GM19455 (cell line): ENCODE measurements at regions not wholly inside any gene's neighbourhood (a gene's known extent, or its start where the extent isn't known, plus 50 kb on each side); places are given as distances from the start of the nearest gene placed in this dataset.

ENCODE experiments used
- ATAC-seq: cut with Tn5 transposase; IDR thresholded peaks from one replicate; pipeline ENCODE4 v1.9.1; 2021; ENCODE audit not compliant: unreplicated experiment

- no peak for ATAC-seq
Observed at GRCh38 chr2:136582628-136583205, 182.6 kb upstream of the THSD7B start.

- ATAC-seq = no peak
Observed at GRCh38 chr2:136572335-136572734, 193.0 kb upstream of the THSD7B start.

- no peak for ATAC-seq
Observed at GRCh38 chr2:136557203-136557602, 208.1 kb upstream of the THSD7B start.

DNA sequence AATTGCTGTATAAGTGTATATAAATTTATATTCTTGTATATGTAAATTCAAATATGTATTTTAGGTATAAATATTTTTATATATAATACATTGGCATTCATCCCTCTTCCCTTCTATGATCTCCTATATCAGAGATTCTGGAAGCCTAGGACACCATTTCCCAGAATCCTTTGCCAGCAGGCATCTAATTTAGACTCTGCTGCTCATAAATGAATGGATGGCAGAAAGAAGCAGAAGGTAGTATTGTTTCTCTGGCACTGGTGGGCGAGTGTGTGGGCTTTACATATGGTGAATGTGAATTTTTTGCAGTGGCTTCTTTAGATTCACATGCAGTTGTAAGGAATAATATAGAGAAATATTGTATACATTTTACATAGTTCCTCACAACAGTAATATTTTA is 215.2 kb upstream of the THSD7B start:
- no peak for ATAC-seq

DNA sequence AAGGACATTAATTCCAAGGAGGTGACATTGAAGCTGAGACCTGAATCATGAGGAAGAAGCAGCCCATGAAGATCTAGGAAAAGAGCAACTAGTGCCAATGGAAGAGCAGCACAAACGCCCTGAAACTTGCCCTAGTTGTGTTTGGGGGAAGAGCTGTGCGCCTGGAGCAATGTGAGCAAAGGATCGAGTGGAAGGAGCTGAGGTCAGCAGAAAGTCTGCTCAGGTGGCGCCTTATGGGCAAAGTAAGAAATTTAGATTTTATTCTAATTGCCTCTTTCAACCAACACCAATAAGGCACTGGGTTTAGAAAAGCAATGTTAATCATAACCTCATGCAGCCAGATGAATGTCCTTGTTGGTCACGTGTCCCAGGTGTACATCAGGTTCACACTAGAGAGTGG is 226.0 kb upstream of the THSD7B start:
- no peak for ATAC-seq

DNA sequence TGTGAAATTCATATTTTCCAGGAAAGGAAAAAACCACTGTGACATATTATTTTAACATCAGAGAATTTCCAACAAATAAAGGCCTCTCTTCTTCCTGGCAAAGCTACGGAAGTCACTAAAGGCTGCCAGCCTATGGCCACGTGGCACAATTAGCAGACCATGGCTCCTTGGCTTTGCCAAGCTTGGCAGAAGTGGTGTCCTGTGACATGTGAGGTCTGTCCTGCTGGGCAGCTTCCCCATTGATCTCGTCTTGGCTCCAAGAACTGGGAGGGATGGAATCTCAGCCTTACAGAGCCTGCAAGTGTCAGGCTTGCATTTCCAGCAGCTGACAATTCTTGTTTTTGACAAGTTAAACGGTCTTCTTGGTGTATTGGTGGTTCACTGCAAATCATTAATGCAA is 226.9 kb upstream of the THSD7B start:
- ATAC-seq = no peak

DNA sequence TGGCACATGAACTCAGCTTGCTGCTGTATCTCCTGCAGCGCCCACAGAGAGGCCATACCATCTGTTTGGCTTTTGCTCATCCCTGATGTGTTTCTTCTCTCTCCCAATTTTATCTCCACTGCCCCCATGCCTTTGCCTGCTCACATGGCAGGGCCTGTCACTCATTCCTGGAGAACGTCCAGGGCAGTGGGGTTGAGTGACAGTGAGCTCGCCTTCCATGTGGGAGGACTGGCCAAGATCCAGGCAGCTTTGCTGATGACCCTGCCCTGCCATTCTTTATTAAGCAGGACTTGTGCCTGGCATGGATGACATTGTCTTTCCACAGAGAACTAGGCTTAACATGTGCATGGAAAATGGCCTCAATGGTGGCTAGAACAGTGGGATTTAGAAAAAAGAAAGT is 230.5 kb upstream of the THSD7B start:
- no peak for ATAC-seq

GRCh38 chr2:136532171-136532570 is 233.2 kb upstream of the THSD7B start:
- no peak for ATAC-seq

- no peak for ATAC-seq
Observed at GRCh38 chr2:136531731-136532130, 233.6 kb upstream of the THSD7B start.

GRCh38 chr2:136530146-136530545 is 235.2 kb upstream of the THSD7B start:
- ATAC-seq = no peak

DNA sequence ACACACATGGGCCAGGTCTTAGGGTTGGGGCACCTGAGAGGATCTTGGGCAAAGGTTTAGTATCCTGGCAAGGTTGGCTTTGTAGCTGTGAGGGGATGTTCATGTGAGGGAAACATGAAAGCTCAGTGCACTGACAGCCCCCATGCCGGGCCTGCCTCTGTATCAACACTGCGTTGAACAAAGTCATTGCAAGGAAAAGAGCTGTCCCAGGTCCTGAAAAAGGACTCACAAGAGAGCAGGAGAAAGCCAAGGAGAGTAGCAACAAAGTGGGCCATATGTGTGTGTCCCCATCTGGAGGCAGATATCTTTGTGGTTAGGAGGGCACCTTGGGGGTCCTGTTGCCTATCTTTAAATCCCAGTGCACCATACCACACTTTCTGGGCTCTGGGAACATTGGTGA is 237.8 kb upstream of the THSD7B start:
- ATAC-seq = no peak

- no peak for ATAC-seq
Observed at GRCh38 chr2:136522724-136523123, 242.6 kb upstream of the THSD7B start.

DNA sequence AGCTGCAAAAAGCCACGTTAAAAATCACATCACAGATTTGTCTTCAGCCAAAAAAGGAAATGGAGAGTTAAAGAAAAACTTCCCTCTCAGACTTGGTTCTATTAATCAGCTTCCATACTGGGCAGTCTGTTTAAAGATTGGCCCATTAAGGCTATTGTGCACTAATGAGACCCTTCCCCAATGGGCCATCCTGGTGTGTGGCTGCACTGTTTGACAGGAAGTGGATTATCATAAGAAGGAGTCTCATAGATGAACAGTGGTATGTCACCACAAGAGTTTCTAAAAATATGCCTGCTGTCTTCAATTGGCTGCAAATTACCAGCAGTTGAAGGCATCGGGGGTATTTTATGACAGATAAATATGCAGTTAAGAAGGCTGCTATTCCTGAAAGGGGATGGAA is 247.6 kb upstream of the THSD7B start:
- no peak for ATAC-seq

- ATAC-seq = no peak
Observed at GRCh38 chr2:136510244-136510643, 255.1 kb upstream of the THSD7B start.

DNA sequence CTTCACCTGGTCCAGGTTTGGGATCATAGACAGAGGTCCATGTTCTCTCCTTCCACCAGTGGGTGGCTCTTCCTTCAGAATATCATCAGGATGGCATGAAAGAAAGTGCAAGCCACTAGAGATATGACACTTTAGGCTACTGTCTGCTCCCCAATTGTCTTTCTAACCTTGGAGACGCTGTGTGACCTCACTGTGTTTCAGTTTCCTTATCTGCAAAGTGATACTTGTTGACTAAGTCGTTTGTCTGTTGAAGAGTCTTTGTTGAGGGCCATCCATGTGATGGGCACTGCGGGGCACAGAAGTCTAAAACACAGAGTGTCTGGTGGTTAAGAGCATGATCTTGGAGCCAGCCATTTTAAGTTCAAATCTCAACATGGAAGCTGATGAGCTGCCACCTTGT is 259.9 kb upstream of the THSD7B start:
- no peak for ATAC-seq

GRCh38 chr2:136502660-136503059 is 262.7 kb upstream of the THSD7B start:
- no peak for ATAC-seq

GRCh38 chr2:136497709-136498108 is 267.6 kb upstream of the THSD7B start:
- no peak for ATAC-seq

DNA sequence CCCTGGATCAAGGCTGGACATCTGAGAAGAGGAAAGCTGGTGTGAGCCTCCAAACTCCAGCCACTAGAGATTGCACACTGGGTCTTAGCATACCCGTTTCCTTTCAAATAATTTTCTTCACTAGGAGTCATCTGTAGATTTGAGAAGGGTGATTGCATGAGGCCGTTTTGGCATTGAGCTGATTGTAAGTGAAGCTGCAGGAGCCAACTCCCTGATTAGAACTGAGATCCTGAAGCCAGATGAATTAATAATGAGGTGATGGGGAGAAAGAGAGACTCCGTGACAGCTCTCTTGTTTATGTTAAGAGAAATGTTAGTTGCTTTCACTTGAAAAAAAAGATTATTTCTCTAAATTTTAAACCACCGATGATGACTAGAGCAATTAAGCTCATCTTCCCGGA is 268.4 kb upstream of the THSD7B start:
- no peak for ATAC-seq

GRCh38 chr2:136495636-136496035 is 269.7 kb upstream of the THSD7B start:
- ATAC-seq = no peak

GRCh38 chr2:136492901-136493300 is 272.4 kb upstream of the THSD7B start:
- no peak for ATAC-seq

DNA sequence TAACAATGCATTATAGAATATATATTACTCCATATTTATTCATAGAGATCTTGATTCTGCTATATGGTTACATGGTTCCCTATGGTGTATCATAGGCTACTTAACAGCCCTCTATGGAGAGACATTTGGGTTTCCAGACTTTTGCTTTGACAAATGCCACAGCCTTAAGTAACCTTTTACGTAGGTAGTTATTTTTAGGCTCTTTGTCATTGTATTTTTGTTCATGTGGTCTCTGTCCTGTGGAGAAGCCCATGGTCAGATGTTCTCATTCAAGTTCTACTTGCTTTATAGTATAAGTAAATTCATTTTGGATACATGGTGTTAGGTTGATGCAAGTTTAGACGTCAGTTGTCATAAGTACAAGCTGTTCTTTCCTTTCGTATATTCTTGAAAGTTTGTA is 275.2 kb upstream of the THSD7B start:
- ATAC-seq = no peak

GRCh38 chr2:136487421-136487820 is 277.9 kb upstream of the THSD7B start:
- ATAC-seq = no peak

DNA sequence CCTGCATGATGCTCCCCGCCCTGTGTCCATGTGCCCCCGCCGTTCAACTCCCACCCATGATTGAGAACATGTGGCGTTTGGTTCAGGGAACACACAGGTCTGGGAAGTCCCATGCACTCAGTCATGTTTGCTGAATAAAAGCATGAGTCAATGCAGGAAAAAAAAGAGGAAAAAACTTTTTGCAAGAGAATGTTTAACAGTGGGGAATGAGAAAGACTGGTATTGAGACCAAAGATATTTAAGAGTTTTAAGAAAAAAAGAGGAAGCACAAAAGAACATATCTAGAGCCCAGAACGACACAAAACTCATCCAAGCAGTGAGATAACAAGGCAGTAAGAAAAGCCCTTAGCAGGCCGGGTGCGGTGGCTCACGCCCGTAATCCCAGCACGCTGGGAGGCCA is 279.2 kb upstream of the THSD7B start:
- no peak for ATAC-seq

- no peak for ATAC-seq
Observed at GRCh38 chr2:136482966-136483365, 282.4 kb upstream of the THSD7B start.
